GM19438 (cell line): ENCODE measurements at regions not wholly inside any gene's neighbourhood (a gene's known extent, or its start where the extent isn't known, plus 50 kb on each side); places are given as distances from the start of the nearest gene placed in this dataset.

Experiments
- ATAC-seq: cut with Tn5 transposase; IDR thresholded peaks from one replicate; pipeline ENCODE4 v1.9.1; 2021; ENCODE audit warnings: low read depth; ENCODE audit not compliant: unreplicated experiment

DNA sequence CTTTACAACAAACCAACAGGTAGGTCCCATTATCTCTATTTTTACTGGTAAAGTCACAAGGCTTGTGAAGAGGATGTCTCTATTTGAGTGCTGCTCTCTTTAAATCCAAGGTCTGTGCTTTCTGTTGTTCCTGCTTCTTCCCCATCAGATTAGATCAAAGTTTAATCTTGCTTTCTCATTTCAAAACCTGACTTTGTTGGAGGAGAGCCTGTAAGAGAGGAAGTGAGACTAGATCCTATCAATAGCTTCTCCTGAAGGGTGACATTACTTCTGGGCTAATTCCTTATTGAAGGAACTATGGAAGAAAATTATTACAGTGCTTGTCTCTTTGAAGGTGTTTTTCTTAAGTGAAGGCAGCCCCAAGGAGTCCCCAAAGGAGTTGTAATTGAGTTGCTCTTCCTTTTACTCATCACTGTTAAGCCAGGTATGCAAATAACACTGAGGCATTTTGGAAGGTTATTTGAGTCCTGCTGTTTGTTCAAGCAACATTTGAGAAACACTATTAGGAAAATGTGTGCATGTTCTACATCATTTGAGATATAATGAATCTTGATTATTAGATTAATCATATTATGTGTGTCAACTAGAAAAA is 146.2 kb upstream of the MBL2 start:
- no peak for ATAC-seq

DNA sequence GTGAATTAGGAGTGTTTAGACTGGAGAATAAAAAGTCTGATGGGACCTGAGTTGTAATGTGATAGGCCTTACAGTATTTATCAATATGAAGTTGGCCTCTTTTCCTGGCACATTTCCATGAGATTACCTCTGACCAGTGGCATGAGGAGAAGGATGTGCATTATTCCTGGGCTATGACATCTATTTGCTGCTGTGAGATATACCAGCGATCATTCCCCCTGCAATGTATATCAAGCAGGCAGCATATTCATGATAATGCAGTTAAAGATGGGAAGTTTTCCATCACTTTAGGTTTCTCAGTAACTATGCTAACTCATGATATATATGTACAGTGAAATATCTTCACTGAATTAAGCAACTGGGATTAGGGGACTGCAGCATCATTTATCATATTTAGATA is 142.8 kb upstream of the MBL2 start:
- no peak for ATAC-seq

GRCh38 chr10:52911163-52911562 is 138.6 kb upstream of the MBL2 start:
- ATAC-seq = no peak

GRCh38 chr10:52908478-52908877 is 135.9 kb upstream of the MBL2 start:
- ATAC-seq = no peak

GRCh38 chr10:52906046-52906445 is 133.5 kb upstream of the MBL2 start:
- no peak for ATAC-seq

DNA sequence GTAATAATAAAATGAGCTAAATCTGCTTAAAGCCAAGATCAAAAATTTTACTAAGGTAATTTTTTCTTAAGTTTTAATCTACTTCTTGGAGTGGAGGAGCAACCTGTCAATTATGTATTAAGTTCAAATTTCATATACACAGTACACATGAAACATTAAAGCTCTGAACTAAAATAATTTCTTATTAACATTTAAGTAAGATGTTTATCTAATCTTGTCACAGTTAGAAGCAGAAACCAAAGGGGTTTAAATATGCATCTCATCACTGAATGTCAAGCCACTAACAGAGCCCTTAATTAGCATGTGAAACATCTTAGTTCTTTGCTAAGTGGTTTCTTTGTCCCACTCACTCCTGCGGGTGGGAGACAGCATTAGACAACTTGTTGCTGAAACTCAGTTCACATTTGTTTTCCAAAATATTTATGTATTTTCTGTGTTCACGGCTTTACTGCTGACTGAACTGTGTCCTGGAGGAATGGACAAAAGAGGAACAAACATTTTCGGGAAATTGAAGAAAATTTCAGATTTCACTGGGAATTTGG is 130.9 kb upstream of the MBL2 start:
- ATAC-seq = no peak

DNA sequence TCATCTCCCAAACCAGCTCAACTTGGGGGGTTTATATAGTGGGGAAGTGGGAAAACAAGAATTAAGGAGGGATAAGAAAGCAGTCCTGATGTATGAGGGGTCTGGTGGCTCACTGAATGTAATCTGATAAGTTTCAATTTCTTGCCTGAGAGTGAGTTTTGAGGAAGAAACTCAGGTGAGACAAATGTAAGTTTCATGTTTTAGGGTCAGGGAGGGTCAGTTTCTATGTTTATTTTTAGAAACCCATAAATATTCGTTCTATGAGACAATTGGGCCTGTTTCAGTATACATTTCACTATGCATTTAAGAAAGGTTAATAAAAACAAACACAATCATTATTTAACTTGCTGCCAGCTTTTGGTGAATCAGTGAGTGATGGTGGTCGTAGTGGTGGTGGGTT is 128.0 kb upstream of the MBL2 start:
- peak; percentile 86 for ATAC-seq

DNA sequence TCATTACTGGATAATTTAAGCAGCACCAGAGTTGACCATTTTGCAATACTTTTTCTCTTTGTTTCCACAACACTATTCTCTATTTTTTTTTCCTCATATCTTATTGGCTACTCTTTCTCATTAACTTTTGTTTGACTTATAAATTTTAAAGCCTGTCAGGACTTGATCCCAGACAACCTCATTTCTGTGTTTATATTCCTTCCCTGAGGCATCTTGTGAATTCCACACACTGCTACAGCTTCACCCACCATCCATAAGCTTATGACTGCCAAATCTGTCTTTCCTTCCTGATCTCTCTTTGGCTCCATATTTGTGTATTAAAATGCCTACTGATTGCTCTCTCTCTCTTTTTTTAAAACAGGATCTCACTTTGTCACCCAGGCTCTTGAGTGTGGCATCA is 124.6 kb upstream of the MBL2 start:
- ATAC-seq = no peak

DNA sequence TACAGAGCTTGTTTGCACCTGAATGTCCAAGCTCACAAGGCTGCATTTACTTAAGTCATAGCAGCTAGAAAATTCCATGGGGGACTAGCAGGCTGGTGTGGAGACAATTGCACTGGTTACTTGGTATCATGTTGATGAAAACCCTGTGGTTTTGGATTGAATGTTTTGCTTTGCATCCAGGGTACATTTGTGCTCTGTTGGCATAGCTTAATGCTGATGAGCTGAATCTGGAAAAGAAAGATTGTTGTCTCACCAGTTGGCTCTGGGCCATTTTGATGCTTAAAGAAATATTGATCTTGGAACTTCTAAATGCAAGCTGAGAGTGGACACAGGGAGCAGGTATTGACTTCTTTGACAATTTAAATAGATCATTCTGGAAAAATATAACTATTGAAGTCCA is 122.5 kb upstream of the MBL2 start:
- no peak for ATAC-seq

- no peak for ATAC-seq
Observed at GRCh38 chr10:52890281-52890680, 117.7 kb upstream of the MBL2 start.

- ATAC-seq = no peak
Observed at GRCh38 chr10:52889611-52890010, 117.0 kb upstream of the MBL2 start.

DNA sequence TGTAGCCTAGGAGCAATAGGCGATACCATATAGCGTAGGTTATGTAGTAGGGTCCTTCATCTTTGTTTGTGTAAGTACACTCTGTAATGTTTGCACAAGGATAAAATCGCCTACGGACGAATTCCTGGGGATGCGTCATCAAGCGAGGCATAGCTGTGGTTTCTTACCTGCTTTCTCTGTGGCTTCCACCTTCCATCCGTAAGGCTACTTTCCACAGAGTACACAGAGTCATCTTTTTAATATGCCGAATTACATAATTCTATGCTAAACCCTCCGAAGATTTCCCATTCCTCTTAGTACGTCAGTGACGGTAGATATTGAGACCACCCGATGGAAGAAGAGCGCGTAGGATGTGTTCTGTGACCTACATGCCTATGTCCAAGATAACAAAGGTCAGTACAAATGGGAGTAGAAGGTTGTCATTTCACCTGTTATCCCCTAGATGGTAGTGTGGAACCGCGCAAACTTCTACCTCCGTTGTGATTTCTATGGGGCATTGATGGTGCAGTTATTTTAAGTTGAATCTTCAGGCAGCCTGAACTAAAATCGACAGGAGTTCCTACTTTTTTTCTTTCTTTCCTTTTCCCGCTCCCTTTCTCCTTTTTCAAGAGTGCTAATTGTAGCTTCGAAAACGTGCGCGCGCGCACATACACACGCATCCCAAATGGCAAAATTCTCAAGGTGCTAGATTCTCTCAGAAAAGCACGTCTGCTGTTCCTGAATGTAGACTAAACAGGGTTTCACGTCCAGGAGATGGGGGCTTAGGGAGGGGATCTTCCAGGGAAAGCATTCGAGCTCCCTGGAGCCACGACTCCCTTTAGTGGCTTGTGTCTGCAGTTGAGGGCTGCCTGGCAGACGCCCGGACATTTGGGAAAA is 111.7 kb upstream of the MBL2 start:
- peak; percentile 95 for ATAC-seq

DNA sequence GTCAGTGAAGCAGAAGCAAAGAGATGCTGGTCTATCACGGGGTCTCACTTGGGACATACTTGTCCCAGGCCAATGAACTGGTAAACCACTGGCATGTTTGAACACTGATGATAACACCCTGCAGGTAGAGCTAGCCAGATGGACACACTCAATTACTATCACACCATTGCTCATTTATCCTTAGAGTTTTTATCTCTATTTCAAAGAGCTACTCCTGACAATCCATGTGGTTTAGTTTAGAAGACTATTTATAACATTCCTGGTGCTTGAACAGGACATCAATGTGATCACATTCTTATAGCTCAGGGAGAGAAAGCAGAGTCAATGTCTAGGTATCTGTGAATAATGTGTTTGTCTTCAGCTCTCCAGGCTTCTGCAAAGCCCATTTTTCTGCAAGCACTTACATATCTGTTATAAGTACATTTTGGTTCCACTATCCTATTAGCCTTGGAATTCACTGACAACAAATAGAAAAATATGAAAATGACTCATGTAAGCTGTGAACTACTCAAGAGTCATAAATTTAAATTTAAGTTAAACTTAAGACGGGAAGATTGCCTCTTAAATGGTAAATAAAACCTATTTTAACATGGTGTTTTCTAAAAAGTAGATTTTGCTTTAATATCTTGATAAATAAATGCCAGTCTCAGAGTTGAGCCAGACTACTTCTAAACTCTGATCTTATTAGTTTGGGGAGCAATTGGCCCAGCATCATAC is 106.7 kb upstream of the MBL2 start:
- no peak for ATAC-seq

GRCh38 chr10:52877451-52877850 is 104.9 kb upstream of the MBL2 start:
- no peak for ATAC-seq

GRCh38 chr10:52875336-52875735 is 102.8 kb upstream of the MBL2 start:
- ATAC-seq = no peak

- ATAC-seq = no peak
Observed at GRCh38 chr10:52874581-52874980, 102.0 kb upstream of the MBL2 start.

DNA sequence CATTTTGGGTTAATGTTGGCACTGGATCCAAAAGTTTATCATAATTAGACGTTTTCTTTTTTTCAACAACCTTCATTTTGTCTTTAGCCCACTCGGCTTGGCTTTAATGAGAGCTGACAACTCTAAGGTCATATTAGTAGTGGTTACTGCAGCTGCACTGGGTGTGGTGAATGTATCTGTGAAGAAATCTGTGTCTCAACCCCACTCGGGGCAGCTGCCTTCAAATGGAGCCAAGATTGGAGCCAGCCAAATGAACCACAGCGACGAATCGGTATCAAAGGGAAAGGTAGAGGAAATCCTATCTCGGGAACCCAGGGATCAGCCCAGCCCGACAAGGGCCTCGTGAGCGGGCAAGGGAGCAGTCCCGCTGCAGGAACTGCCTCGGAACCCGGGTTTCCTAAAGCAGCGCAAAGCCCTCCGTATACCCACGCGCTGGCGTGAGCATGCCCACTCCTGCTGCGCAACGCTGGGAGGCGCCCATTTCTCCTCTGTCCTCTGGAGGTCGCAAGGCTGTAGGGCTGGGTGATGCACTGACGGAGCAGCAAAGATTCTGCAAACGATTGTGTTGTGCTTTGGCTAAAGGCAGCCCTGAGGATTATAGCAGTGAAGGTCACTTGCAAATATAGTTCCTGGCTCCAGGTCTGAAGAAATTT is 98.7 kb upstream of the MBL2 start:
- no peak for ATAC-seq

GRCh38 chr10:52870562-52870961 is 98.0 kb upstream of the MBL2 start:
- ATAC-seq = no peak

- no peak for ATAC-seq
Observed at GRCh38 chr10:52869864-52870263, 97.3 kb upstream of the MBL2 start.

DNA sequence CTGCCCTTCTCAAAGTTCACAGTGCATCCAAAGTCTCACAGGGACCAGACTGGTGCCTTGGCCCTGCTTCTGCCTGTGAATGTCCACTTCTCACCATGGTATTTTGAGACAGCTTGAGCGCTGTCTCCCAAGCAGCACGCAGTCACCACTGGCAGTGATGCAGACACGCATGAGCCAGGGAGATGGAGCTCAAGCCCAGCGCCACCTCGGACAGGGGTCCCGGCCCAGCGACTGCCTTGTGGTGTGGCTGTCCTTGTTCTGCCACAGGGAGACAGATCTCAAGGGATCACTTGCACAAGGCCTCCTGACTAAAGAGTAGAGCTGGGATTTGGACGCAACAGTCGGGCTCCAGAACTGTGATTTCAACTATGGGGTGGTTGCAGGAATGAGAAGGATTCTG is 92.6 kb upstream of the MBL2 start:
- no peak for ATAC-seq
